GM18868 (cell line): ENCODE measurements at regions not wholly inside any gene's neighbourhood (a gene's known extent, or its start where the extent isn't known, plus 50 kb on each side); places are given as distances from the start of the nearest gene placed in this dataset.

Experiments used
- ATAC-seq: cut with Tn5 transposase; IDR thresholded peaks from one replicate; pipeline ENCODE4 v1.9.1; 2021; ENCODE audit warnings: mild to moderate bottlenecking, moderate library complexity; ENCODE audit not compliant: unreplicated experiment

- no peak for ATAC-seq
Measured at GRCh38 chr6:114404339-114404955, 61.6 kb upstream of the HS3ST5 start.

GRCh38 chr6:114403858-114404257, 61.0 kb upstream of the HS3ST5 start:
- no peak for ATAC-seq

GRCh38 chr6:114398481-114398880, 55.7 kb upstream of the HS3ST5 start:
- ATAC-seq = no peak
